ENCODE measurements at regions not wholly inside any gene's neighbourhood (a gene's known extent, or its start where the extent isn't known, plus 50 kb on each side); places are given as distances from the start of the nearest gene placed in this dataset.

- no peak for DNase-seq (ENCODE audit: low read depth in 3 of 3, low spot score in 1 of 3)
Observed at GRCh38 chr19:31699421-31699820, 350.2 kb upstream of the TSHZ3 start.

GRCh38 chr19:31701146-31701545, 351.9 kb upstream of the TSHZ3 start:
- DNase-seq (ENCODE audit: low read depth in 3 of 3, low spot score in 1 of 3), result no peak

- no peak for DNase-seq (ENCODE audit: low read depth in 3 of 3, low spot score in 1 of 3)
Observed at GRCh38 chr19:31705656-31706055, 356.4 kb upstream of the TSHZ3 start.

GRCh38 chr19:31706131-31706530, 356.9 kb upstream of the TSHZ3 start:
- DNase-seq (ENCODE audit: low read depth in 3 of 3, low spot score in 1 of 3), result no peak

- DNase-seq (ENCODE audit: low read depth in 3 of 3, low spot score in 1 of 3), result no peak
Observed at GRCh38 chr19:31706691-31707620, 357.7 kb upstream of the TSHZ3 start.

GRCh38 chr19:31708520-31708919, 359.3 kb upstream of the TSHZ3 start:
- DNase-seq (ENCODE audit: low read depth in 3 of 3, low spot score in 1 of 3), result no peak

GRCh38 chr19:31709476-31709875, 360.2 kb upstream of the TSHZ3 start:
- no peak for DNase-seq (ENCODE audit: low read depth in 3 of 3, low spot score in 1 of 3)

GRCh38 chr19:31715249-31715945, 366.2 kb upstream of the TSHZ3 start:
- DNase-seq (ENCODE audit: low read depth in 3 of 3, low spot score in 1 of 3), result no peak

- no peak for DNase-seq (ENCODE audit: low read depth in 3 of 3, low spot score in 1 of 3)
Observed at GRCh38 chr19:31716826-31717225, 367.6 kb upstream of the TSHZ3 start.

GRCh38 chr19:31717269-31717923, 368.2 kb upstream of the TSHZ3 start:
- DNase-seq (ENCODE audit: low read depth in 3 of 3, low spot score in 1 of 3), result no peak

GRCh38 chr19:31718032-31718431, 368.8 kb upstream of the TSHZ3 start:
- DNase-seq (ENCODE audit: low read depth in 3 of 3, low spot score in 1 of 3), result no peak

- no peak for DNase-seq (ENCODE audit: low read depth in 3 of 3, low spot score in 1 of 3)
Observed at GRCh38 chr19:31718898-31719297, 369.7 kb upstream of the TSHZ3 start.

- no peak for DNase-seq (ENCODE audit: low read depth in 3 of 3, low spot score in 1 of 3)
Observed at GRCh38 chr19:31723101-31723500, 373.9 kb upstream of the TSHZ3 start.

- no peak for DNase-seq (ENCODE audit: low read depth in 3 of 3, low spot score in 1 of 3)
Observed at GRCh38 chr19:31725051-31725450, 375.8 kb upstream of the TSHZ3 start.

GRCh38 chr19:31727536-31727935, 378.3 kb upstream of the TSHZ3 start:
- no peak for DNase-seq (ENCODE audit: low read depth in 3 of 3, low spot score in 1 of 3)

- DNase-seq (ENCODE audit: low read depth in 3 of 3, low spot score in 1 of 3), result no peak
Observed at GRCh38 chr19:31730270-31730669, 381.0 kb upstream of the TSHZ3 start.

GRCh38 chr19:31733591-31733990, 384.4 kb upstream of the TSHZ3 start:
- DNase-seq (ENCODE audit: low read depth in 3 of 3, low spot score in 1 of 3), result no peak

GRCh38 chr19:31742249-31742648, 393.0 kb upstream of the TSHZ3 start:
- no peak for DNase-seq (ENCODE audit: low read depth in 3 of 3, low spot score in 1 of 3)

- DNase-seq (ENCODE audit: low read depth in 3 of 3, low spot score in 1 of 3), result no peak
Observed at GRCh38 chr19:31745731-31746130, 396.5 kb upstream of the TSHZ3 start.

- no peak for DNase-seq (ENCODE audit: low read depth in 3 of 3, low spot score in 1 of 3)
Observed at GRCh38 chr19:31749231-31749630, 400.0 kb upstream of the TSHZ3 start.

- no peak for DNase-seq (ENCODE audit: low read depth in 3 of 3, low spot score in 1 of 3)
Observed at GRCh38 chr19:31759359-31759758, 410.1 kb upstream of the TSHZ3 start.
